ENCODE measurements at regions not wholly inside any gene's neighbourhood (a gene's known extent, or its start where the extent isn't known, plus 50 kb on each side); places are given as distances from the start of the nearest gene placed in this dataset.

DNA sequence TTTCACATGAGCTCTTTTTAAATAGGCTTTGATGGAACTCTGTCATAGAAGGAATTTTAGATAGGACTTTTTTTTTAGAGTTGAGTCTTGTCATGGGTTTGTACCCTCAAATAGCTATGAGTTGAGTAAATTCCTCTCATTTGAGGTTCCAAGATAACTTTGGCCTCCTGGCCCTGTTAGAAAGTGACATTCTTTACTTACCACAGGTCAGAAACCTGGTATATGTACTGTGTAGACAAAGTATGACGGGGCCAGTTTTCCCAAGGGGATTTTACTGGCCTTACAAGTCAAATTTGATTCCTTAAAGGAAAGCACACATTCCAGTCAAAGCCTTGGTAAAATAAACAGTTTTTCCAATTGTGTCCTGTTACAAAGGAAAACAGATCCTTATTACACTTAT is 729.3 kb upstream of the LUZP2 start:
- TF ChIP-seq, protein P1, sequence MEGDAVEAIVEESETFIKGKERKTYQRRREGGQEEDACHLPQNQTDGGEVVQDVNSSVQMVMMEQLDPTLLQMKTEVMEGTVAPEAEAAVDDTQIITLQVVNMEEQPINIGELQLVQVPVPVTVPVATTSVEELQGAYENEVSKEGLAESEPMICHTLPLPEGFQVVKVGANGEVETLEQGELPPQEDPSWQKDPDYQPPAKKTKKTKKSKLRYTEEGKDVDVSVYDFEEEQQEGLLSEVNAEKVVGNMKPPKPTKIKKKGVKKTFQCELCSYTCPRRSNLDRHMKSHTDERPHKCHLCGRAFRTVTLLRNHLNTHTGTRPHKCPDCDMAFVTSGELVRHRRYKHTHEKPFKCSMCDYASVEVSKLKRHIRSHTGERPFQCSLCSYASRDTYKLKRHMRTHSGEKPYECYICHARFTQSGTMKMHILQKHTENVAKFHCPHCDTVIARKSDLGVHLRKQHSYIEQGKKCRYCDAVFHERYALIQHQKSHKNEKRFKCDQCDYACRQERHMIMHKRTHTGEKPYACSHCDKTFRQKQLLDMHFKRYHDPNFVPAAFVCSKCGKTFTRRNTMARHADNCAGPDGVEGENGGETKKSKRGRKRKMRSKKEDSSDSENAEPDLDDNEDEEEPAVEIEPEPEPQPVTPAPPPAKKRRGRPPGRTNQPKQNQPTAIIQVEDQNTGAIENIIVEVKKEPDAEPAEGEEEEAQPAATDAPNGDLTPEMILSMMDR (IDR thresholded peaks at IDR 0.05; ENCODE audit: borderline replicate concordance), result no peak
- no peak for DNase-seq
- Histone ChIP-seq H3K27me3 (ENCODE audit: low read depth) (no peaks in the 10 kb centered on the region), H3K36me3 (no peaks in the 10 kb centered on the region), H3K27ac (replicated peaks) (no peak overlapping the region), H3K4me3 (no peak overlapping the region), H3K9me3 (replicated peaks) (peaks cover 38% of the 10 kb centered on the region), H3K4me1 (no peaks in the 10 kb centered on the region)
- intact Hi-C loops (cut with micrococcal nuclease), result no loop called here

DNA sequence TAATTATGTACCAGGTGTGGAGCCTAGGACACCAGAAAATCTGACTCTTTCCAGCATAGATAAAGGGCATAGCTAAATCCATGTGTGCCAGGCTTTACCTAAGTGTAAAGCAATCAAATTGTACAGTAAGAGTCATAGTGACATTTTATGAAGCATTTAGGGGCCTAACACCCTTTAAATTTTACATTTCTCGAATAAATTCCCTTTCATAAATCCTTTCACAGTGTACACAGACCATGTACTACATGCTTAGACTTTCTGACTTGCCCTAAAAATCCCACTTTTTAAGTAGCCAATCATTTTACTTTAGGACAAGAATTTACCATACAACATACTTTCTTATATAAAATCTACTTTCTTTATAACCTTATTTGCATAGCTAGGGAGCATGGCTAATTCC is 727.6 kb upstream of the LUZP2 start:
- H3K4me3 ChIP-seq, result no peak overlapping the region
- intact Hi-C loops (cut with micrococcal nuclease), result no loop called here
- TF ChIP-seq, protein P1 (IDR thresholded peaks at IDR 0.05; ENCODE audit: borderline replicate concordance), result no peak
- no peak overlapping the region for H3K27ac ChIP-seq (replicated peaks)
- no peaks in the 10 kb centered on the region for H3K4me1 ChIP-seq
- peaks cover 38% of the 10 kb centered on the region for H3K9me3 ChIP-seq (replicated peaks)
- no peak for DNase-seq
- H3K36me3 ChIP-seq, result no peaks in the 10 kb centered on the region
- H3K27me3 ChIP-seq (ENCODE audit: low read depth), result no peaks in the 10 kb centered on the region

DNA sequence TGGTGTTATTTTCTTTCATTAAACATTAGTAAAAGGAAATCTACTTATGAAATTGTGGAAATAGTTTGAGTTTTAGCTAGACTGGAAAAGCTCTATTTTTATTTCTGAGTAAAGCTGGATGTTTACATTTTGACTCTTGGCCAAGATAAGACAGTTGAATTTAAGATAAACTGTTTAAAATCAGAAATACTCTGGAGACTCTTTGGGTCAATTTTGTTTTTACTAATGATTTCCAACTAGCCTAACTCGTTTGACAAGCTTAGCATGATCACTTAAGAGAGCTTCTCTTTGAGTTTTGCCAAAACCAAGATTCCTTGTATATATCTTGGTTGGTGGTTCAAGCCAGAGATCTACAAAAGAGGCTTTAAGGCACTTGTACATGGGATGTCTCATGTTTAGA is 724.8 kb upstream of the LUZP2 start:
- TF ChIP-seq, protein P1 (IDR thresholded peaks at IDR 0.05; ENCODE audit: borderline replicate concordance), result no peak
- peaks cover 48% of the 10 kb centered on the region for H3K9me3 ChIP-seq (replicated peaks)
- intact Hi-C loops (cut with micrococcal nuclease), result no loop called here
- no peaks in the 10 kb centered on the region for H3K27me3 ChIP-seq (ENCODE audit: low read depth)
- H3K4me3 ChIP-seq, result no peak overlapping the region
- no peaks in the 10 kb centered on the region for H3K4me1 ChIP-seq
- no peak overlapping the region for H3K27ac ChIP-seq (replicated peaks)
- no peaks in the 10 kb centered on the region for H3K36me3 ChIP-seq
- DNase-seq, result no peak

DNA sequence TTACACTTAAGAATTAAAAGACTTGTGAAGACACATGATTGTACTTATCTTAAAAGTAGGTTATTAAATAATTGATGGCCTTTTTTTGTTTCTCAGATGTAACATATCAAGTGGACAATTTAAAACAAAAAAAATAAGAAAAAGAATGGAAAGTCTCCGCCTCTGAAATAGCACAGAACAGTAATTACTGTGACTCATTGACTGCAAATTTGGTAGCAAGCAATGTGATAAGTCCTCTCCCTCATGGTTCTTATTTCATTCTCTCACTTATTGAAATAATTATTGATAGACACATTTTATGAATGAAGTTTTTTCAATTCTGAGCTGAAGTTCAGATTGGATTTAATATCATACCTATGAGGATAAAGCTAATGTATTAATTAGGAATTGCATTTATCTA is 717.9 kb upstream of the LUZP2 start:
- intact Hi-C loops (cut with micrococcal nuclease), result no loop called here
- TF ChIP-seq, protein P1 (IDR thresholded peaks at IDR 0.05; ENCODE audit: borderline replicate concordance), result no peak
- no peak for DNase-seq
- no peaks in the 10 kb centered on the region for H3K4me1 ChIP-seq
- H3K4me3 ChIP-seq, result no peak overlapping the region
- no peak overlapping the region for H3K27ac ChIP-seq (replicated peaks)
- peaks cover 13% of the 10 kb centered on the region for H3K9me3 ChIP-seq (replicated peaks)
- no peaks in the 10 kb centered on the region for H3K27me3 ChIP-seq (ENCODE audit: low read depth)
- no peaks in the 10 kb centered on the region for H3K36me3 ChIP-seq

DNA sequence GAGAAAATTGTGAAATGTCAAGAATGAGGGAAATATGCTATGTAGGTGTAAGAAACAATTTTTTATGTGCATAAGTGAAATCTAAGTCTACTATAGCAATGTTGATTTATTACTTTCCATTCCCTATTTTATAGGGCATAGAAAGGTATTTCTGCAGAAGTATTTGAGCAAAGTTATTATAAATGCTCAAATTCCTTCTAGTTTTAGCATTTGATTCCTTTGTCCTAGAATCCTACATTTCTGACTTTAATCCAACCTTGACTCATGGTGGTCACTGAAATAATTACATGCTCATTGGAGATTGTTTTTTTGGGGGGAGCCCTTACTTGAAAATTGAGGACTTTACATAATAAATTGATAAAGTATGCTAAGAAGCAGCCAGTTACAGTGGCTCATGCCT is 716.6 kb upstream of the LUZP2 start:
- H3K27ac ChIP-seq (replicated peaks), result no peak overlapping the region
- intact Hi-C loops (cut with micrococcal nuclease), result no loop called here
- H3K4me3 ChIP-seq, result no peak overlapping the region
- H3K27me3 ChIP-seq (ENCODE audit: low read depth), result no peaks in the 10 kb centered on the region
- DNase-seq, result no peak
- no peaks in the 10 kb centered on the region for H3K36me3 ChIP-seq
- H3K4me1 ChIP-seq, result no peaks in the 10 kb centered on the region
- TF ChIP-seq, protein P1 (IDR thresholded peaks at IDR 0.05; ENCODE audit: borderline replicate concordance), result no peak
- peaks cover 9% of the 10 kb centered on the region for H3K9me3 ChIP-seq (replicated peaks)
